ENCODE measurements at regions not wholly inside any gene's neighbourhood (a gene's known extent, or its start where the extent isn't known, plus 50 kb on each side); places are given as distances from the start of the nearest gene placed in this dataset.

DNA sequence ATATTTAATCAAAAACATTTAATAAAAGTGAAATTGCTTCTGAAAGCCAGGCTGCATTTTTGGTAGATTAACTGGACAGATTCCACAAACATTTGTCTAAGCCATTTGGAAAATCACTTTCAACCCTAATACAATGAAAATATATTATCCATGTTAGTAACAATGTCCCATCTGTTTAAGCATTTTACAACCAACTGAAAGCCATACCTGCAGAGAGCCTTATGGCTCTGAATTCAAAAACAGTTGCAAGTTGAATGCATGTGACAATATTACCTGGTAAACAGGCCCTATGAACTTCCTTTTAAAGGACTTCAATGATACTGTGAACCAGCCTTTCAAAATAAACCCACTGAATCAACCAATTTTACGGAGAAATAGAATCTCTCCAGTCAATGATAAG is 468.1 kb downstream of the BTG1 start:
- TF ChIP-seq POLR2A (IDR thresholded peaks at IDR 0.05), result no peak
- TF ChIP-seq, protein P1, sequence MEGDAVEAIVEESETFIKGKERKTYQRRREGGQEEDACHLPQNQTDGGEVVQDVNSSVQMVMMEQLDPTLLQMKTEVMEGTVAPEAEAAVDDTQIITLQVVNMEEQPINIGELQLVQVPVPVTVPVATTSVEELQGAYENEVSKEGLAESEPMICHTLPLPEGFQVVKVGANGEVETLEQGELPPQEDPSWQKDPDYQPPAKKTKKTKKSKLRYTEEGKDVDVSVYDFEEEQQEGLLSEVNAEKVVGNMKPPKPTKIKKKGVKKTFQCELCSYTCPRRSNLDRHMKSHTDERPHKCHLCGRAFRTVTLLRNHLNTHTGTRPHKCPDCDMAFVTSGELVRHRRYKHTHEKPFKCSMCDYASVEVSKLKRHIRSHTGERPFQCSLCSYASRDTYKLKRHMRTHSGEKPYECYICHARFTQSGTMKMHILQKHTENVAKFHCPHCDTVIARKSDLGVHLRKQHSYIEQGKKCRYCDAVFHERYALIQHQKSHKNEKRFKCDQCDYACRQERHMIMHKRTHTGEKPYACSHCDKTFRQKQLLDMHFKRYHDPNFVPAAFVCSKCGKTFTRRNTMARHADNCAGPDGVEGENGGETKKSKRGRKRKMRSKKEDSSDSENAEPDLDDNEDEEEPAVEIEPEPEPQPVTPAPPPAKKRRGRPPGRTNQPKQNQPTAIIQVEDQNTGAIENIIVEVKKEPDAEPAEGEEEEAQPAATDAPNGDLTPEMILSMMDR (IDR thresholded peaks at IDR 0.05), result no peak

All from heart left ventricle (tissue), 13 donors.